Prostate gland (tissue), 2 donors: ENCODE measurements at regions not wholly inside any gene's neighbourhood (a gene's known extent, or its start where the extent isn't known, plus 50 kb on each side); places are given as distances from the start of the nearest gene placed in this dataset.

Experiments used
- DNase-seq: peaks from one replicate; pipeline ENCODE4 v3.0.0-alpha.2; 2019; ENCODE audit warnings: low spot score
- H3K27ac ChIP-seq, 2 donors: fragments of 200-600 bp; sonication (generic); 2 replicates each; pipeline ENCODE4 v1.5.1; 2017 to 2019
- H3K27me3 ChIP-seq: fragments of 200-600 bp; sonication (generic); replicated peaks from 2 replicates; pipeline ENCODE4 v1.5.1; 2019; ENCODE audit not compliant: insufficient read depth
- H3K36me3 ChIP-seq, 2 donors: fragments of 200-600 bp; sonication (generic); 1 replicate in 1 of 2; 2 replicates in 1 of 2; pipeline versions ENCODE4 v1.5.1 to v1.8.1; 2017 to 2019
- H3K4me1 ChIP-seq: fragments of 200-600 bp; sonication (generic); replicated peaks from 2 replicates; pipeline ENCODE4 v1.5.1; 2019
- H3K4me3 ChIP-seq, 2 donors: fragments of 200-600 bp; sonication (generic); 2 replicates each; pipeline ENCODE4 v1.5.1; 2017 to 2019
- H3K9me3 ChIP-seq: fragments of 200-600 bp; sonication (generic); 2 replicates; pipeline ENCODE4 v1.5.1; 2017
- CTCF ChIP-seq, 4 experiments: fragments of 200-600 bp in 2 of 4; fragments of 450-650 bp in 2 of 4; sonication (generic) in 2 of 4; IDR thresholded peaks; 1 replicate in 3 of 4; 2 replicates in 1 of 4; pipeline ENCODE4 v1.5.1; 2016 to 2019; ENCODE audit warnings: antibody characterized with exemption in 4 of 4, mild to moderate bottlenecking in 2 of 4, moderate library complexity in 2 of 4
- POLR2A ChIP-seq: fragments of 450-650 bp; IDR thresholded peaks from one replicate; pipeline ENCODE4 v1.6.1; 2016; ENCODE audit warnings: antibody characterized with exemption, mild to moderate bottlenecking
- POLR2AphosphoS5 ChIP-seq: sonication (generic); formaldehyde crosslinking; IDR thresholded peaks from one replicate; pipeline ENCODE4 v1.6.1; 2017; ENCODE audit warnings: antibody characterized with exemption
- WGBS: methylation state at CpG from one replicate; pipeline ENCODE4 v1.1.5; 2018; 5-methylcytosine and 5-hydroxymethylcytosine counted together
- intact Hi-C: fragments of 100-400 bp; cut with DNase I; formaldehyde crosslinking; loops from one replicate; pipeline ENCODE4 v1.14.2; 2022

DNA sequence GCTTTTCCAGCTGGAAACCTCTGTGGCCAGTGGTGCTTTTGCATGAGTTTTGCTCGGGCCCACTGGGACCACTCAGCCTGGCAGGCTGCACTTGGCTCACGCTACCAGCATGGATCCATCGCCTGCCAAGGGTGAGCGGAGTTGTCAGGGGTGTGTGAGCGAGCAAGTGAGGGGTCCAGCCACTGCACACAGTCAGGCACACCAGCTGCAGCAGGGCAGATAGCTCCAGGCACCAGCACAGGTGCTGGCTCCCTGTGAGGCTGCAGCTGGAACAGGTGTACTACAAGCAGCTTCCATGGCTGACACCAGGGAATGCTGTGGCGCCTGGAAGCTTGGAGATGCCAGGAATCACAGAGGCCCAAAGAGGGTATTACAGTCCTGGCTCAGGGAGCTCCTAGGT, 391.2 kb upstream of the SGCD start:
- no peak overlapping the region for H3K27ac ChIP-seq
- TF ChIP-seq POLR2AphosphoS5, result no peak
- intact Hi-C loops, result no loop called here
- H3K4me1 ChIP-seq, result no peaks in the 10 kb centered on the region
- no peaks in the 10 kb centered on the region for H3K9me3 ChIP-seq
- DNase-seq, result no peak
- H3K27me3 ChIP-seq, result no peaks in the 10 kb centered on the region
- no peak overlapping the region for H3K4me3 ChIP-seq
- no peaks in the 10 kb centered on the region for H3K36me3 ChIP-seq
- WGBS, result 92% methylated on average over 6 of the region's 6 CpGs

- TF ChIP-seq CTCF (IDR thresholded peaks at IDR 0.05) (no peak), POLR2A (no peak), POLR2AphosphoS5 (no peak)
- no peaks in the 10 kb centered on the region for H3K27me3 ChIP-seq
- H3K4me1 ChIP-seq, result no peaks in the 10 kb centered on the region
- H3K36me3 ChIP-seq, result no peaks in the 10 kb centered on the region
- WGBS, result 67% methylated on average over 20 of the region's 20 CpGs
- H3K9me3 ChIP-seq, result no peaks in the 10 kb centered on the region
- no peak overlapping the region for H3K27ac ChIP-seq
- intact Hi-C loops, result no loop called here
- DNase-seq, result no peak
- H3K4me3 ChIP-seq, result no peak overlapping the region
Observed at GRCh38 chr5:155936520-155937406, 390.2 kb upstream of the SGCD start.

DNA sequence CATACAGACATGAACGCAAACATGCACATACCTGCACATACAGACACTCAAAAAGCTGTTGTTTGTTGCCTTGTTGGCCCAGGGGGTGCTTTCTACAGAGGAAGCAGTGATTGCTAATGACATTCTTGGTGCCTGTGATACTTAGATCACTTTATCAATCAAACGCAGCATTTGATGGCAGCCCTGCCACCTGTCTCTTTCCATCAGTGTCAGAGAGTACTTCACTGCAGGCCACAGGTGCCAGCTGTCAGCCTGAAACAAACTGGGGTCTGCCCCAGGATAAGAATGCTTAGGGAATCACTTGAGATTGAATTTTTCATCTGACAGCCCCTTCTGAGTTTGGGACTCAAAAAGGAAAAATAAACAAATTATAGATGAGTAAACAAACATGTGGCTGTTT, 388.9 kb upstream of the SGCD start:
- no peak overlapping the region for H3K27ac ChIP-seq
- WGBS, result 94% methylated on average over 2 of the region's 2 CpGs
- no peak for TF ChIP-seq CTCF (IDR thresholded peaks at IDR 0.05)
- TF ChIP-seq POLR2A, result no peak
- TF ChIP-seq POLR2AphosphoS5, result no peak
- intact Hi-C loops, result no loop called here
- no peaks in the 10 kb centered on the region for H3K4me1 ChIP-seq
- no peaks in the 10 kb centered on the region for H3K36me3 ChIP-seq
- H3K27me3 ChIP-seq, result no peaks in the 10 kb centered on the region
- no peaks in the 10 kb centered on the region for H3K9me3 ChIP-seq
- no peak overlapping the region for H3K4me3 ChIP-seq
- DNase-seq, result no peak

- DNase-seq, result no peak
- Histone ChIP-seq H3K4me1 (no peaks in the 10 kb centered on the region), H3K4me3 (no peak overlapping the region), H3K27me3 (no peaks in the 10 kb centered on the region), H3K9me3 (no peaks in the 10 kb centered on the region), H3K27ac (no peak overlapping the region), H3K36me3 (no peaks in the 10 kb centered on the region)
- TF ChIP-seq POLR2AphosphoS5 (no peak), CTCF (IDR thresholded peaks at IDR 0.05) (no peak), POLR2A (no peak)
- intact Hi-C loops, result no loop called here
Observed at GRCh38 chr5:155941340-155941739, 385.6 kb upstream of the SGCD start.

GRCh38 chr5:155943516-155944407, 383.2 kb upstream of the SGCD start:
- H3K4me3 ChIP-seq, result no peak overlapping the region
- no peaks in the 10 kb centered on the region for H3K27me3 ChIP-seq
- H3K4me1 ChIP-seq, result no peaks in the 10 kb centered on the region
- peak; percentile 17 for DNase-seq
- intact Hi-C loops, result loop anchor here (2.0 kb wide), 2 partner anchors 873 to 881 kb away; no protein-coding TSS in a partner anchor
- no peaks in the 10 kb centered on the region for H3K9me3 ChIP-seq
- peak; percentile 47 to 64 (median 54) for TF ChIP-seq CTCF (IDR thresholded peaks at IDR 0.05)
- no peak for TF ChIP-seq POLR2AphosphoS5
- H3K27ac ChIP-seq, result no peak overlapping the region
- 33% methylated on average over 2 of the region's 2 CpGs for WGBS
- no peaks in the 10 kb centered on the region for H3K36me3 ChIP-seq
